NT2/D1 (cell line): ENCODE measurements at regions not wholly inside any gene's neighbourhood (a gene's known extent, or its start where the extent isn't known, plus 50 kb on each side); places are given as distances from the start of the nearest gene placed in this dataset.

Experiments
- YY1 ChIP-seq: IDR thresholded peaks from 2 replicates; pipeline ENCODE4 v1.6.1; 2011; ENCODE audit not compliant: insufficient read length, insufficient read depth
- ZNF274 ChIP-seq: IDR thresholded peaks from 2 replicates; pipeline ENCODE4 v1.6.1; 2011; ENCODE audit warnings: mild to moderate bottlenecking, low read depth, low read length

DNA sequence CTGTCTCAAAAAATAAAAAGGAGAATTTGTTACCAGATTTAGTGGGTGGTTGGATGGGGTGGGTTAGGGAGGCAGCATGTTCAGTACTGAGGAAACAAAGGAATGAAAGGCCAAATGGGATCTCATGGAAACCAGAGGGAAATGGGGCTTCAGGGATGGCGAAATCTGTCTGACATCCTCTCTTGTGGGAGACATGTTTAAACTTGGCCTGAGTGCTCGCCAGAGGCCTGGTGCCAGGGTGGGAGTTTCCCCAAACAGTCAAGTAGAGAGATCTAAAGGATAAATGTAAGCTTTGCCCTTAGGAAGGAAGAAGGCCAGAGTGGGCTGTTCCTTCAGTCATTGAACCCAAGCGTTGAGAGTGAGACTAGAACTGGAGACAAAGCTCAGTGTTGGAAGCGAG is 61.9 kb upstream of the AKIRIN2 start:
- TF ChIP-seq YY1 (no peak), ZNF274 (no peak)
